ENCODE measurements at regions not wholly inside any gene's neighbourhood (a gene's known extent, or its start where the extent isn't known, plus 50 kb on each side); places are given as distances from the start of the nearest gene placed in this dataset.
"Not testable (repeated sequence)": the region's sequence is repeated elsewhere in the genome, so short reads cannot be mapped to it uniquely, and the experiment has no call there.

DNA sequence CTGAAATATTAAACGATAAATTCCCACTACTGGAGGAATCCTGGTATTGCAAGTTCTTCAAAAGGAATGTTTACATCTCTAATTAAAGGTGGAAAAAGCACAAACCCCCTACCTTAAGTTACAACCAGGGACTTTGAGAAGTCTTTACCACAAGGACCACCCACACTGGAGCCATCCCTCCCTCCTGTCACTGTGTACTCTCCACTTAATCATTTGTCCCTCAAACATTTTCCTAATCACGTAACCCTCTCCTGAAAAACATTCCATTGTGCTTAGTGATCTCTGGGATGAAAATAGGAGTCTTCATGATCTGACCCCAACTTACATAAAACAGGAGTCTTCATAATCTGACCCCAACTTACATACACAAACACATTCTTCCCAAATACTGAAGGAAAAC lies 85.7 kb downstream of the SUCLG1 start:
- DNase-seq, result no peak

GRCh38 chr2:84362541-84362940 lies 96.5 kb downstream of the SUCLG1 start:
- no peak for DNase-seq

GRCh38 chr2:84338069-84338468 lies 121.0 kb downstream of the SUCLG1 start:
- DNase-seq, result no peak

DNA sequence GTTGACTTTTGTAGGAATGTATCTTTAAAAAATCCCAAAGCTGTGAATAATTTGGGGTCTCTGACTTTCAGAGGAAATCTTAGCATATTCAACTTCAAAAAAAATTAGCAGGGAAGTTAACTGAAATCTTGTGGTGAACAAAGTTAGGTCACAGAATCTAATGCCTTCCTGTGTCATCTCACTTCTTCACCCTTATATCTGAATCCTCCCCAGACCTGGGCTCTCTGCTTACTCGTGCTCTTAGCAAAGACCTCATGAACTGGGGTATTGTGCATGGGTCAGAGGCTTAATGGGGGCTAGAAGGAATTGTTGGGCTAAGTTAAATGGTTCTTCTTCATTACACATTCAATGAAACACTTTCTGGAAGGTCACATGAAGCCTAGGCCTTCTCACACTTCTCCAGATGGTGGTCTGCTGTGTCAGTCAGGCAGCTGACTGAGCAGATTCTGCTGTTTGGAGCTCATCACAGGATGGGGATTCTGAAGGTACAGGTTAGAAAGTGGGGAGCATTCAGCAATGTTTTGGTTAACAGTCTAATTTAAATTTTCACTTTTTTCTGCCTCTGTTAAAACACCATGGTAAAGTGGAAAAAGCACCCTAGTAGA lies 131.3 kb downstream of the SUCLG1 start:
- no peak for DNase-seq

GRCh38 chr2:84326831-84327432 lies 132.1 kb downstream of the SUCLG1 start:
- no peak for DNase-seq

GRCh38 chr2:84323890-84324289 lies 135.2 kb downstream of the SUCLG1 start:
- no peak for DNase-seq

- no peak for DNase-seq
These were observed 138.1 kb downstream of the SUCLG1 start for GRCh38 chr2:84320940-84321339.

DNA sequence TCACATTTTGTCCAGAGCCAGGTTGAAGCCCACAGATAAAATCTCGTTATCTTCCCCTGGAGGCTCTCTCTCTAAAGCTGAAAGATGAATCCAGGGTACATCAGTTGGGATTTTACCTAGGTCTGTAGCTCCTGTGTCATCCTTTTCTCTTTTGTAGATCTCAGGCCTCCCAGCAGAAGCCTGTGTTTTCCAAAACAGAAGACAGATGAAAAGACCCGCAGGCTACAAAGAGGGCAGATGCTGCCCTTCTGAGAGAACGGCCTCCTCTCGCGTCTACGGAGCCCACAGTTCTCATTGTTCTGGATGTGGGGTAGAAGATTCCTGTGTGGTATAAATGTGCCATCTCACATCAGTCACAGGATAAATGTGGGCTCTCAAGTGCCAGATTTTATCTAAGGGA lies 139.5 kb downstream of the SUCLG1 start:
- DNase-seq, result no peak

GRCh38 chr2:84317135-84317534 lies 141.9 kb downstream of the SUCLG1 start:
- DNase-seq, result no peak

GRCh38 chr2:84314901-84315330 lies 144.2 kb downstream of the SUCLG1 start:
- peak; percentile 88 for DNase-seq

DNA sequence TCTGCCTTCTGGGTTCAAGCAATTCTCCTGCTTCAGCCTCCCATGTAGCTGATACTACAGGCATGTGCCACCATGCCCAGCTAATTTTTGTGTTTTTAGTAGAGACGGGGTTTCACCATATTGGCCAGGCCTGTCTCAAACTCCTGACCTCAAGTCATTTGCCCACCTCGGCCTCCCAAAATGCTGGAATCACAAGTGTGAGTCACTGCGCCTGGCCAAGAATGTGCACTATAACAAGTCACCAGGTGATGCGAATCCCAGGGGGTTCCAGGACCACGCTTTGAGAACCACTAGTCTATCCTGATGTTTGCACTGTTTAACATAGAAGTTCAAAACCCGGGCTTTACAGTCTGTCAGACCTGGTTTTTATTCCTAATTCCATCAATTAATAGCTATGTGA lies 144.8 kb downstream of the SUCLG1 start:
- DNase-seq, result no peak

- DNase-seq, result no peak
These were observed 149.8 kb downstream of the SUCLG1 start for GRCh38 chr2:84309281-84309680.

- no peak for DNase-seq
These were observed 152.7 kb downstream of the SUCLG1 start for GRCh38 chr2:84306361-84306760.

- DNase-seq, result peak; percentile 53
These were observed 156.3 kb downstream of the SUCLG1 start for GRCh38 chr2:84302513-84303412.

DNA sequence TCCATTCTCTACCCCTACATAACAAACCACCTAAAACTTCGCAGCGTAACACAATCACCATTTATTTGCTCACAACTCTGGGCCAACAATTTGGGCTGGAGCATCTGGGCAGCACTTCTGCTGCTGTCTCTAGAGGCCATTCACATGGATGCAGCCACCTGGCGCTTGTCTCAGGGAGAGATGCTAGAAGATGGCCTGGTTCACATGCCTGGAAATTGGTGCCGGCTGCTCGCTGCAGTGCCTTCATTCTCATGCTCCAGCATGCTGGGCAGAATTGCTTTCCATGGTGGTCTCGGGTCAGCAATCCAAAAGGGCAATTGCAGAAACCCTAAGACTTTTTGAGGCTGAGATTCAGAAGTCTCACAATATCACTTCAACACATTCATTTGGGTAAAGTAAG lies 157.4 kb downstream of the SUCLG1 start:
- no peak for DNase-seq

- no peak for DNase-seq
These were observed 158.4 kb downstream of the SUCLG1 start for GRCh38 chr2:84300696-84301029.

GRCh38 chr2:84300001-84300695 lies 158.9 kb downstream of the SUCLG1 start:
- DNase-seq, result not testable (repeated sequence)

GRCh38 chr2:84299211-84299775 lies 159.8 kb downstream of the SUCLG1 start:
- DNase-seq, result no peak

GRCh38 chr2:84297155-84297554 lies 161.9 kb downstream of the SUCLG1 start:
- no peak for DNase-seq

DNA sequence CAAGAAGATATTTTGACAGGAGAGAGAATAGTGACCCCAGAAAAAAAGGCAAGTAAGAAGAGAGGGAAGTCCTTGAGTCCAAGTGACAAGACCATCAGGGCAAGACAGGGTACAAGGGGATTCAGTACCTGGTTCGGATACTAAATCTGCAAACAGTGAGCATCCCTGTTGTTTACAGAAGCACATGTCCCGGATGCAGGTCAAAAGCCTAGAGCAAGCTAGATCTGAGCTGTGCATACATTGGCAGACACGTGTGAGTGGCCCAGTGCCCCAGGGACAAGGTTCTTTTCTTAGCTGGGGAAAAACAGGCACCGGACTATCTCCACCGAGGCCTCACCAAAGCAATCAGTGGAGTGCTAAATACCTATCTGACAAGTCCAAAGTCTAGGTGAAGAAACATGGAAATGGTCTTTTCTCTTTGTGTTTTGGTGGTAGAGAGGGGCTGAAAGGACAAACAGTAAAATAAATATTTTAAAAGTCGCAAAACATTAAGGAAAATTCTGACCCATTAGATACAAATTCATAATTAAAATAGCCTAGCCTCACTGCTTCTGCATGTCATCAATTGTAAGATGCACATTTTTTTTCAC lies 165.2 kb downstream of the SUCLG1 start:
- no peak for DNase-seq

- DNase-seq, result no peak
These were observed 166.5 kb downstream of the SUCLG1 start for GRCh38 chr2:84292545-84292944.

DNA sequence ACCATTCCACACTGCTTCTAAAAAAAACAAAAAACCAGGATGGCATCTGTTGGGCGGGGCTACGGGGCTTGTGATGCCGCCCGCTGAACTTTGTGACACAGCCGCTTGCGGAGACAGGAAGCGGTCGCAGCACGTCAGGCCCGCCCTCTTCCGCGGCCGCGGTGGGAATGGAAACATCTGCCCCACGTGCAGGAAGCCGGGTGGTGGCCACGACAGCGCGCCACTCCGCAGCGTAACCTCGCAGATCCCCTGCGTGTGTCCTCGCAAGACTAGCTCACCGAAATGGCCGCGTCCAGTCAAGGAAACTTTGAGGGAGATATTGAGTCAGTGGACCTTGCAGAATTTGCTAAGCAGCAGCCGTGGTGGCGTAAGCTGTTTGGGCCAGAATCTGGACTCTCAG lies 168.5 kb downstream of the SUCLG1 start:
- no peak for DNase-seq

- DNase-seq, result no peak
These were observed 170.8 kb downstream of the SUCLG1 start for GRCh38 chr2:84288293-84288692.

All from NCI-H2227 treated with DMSO at 0.1 percent for 48 hours (cell line).